Posterior cingulate gyrus (tissue), 11 donors: ENCODE measurements at regions not wholly inside any gene's neighbourhood (a gene's known extent, or its start where the extent isn't known, plus 50 kb on each side); places are given as distances from the start of the nearest gene placed in this dataset.
A peak's percentile ranks its signal among the peaks of the same experiment; 100 is the strongest.
"Not testable (repeated sequence)": the region's sequence is repeated elsewhere in the genome, so short reads cannot be mapped to it uniquely, and the experiment has no call there.

Source experiments
- DNase-seq, 10 donors: peaks; one replicate each; pipeline versions ENCODE4 v3.0.0 to v3.0.0-alpha.2; 2020 to 2021; ENCODE audit warnings: mixed read lengths in 3 of 10
- intact Hi-C: fragments of 100-400 bp; cut with DNase I; formaldehyde crosslinking; loops from one replicate; pipeline ENCODE4 v1.15.1; 2023

DNA sequence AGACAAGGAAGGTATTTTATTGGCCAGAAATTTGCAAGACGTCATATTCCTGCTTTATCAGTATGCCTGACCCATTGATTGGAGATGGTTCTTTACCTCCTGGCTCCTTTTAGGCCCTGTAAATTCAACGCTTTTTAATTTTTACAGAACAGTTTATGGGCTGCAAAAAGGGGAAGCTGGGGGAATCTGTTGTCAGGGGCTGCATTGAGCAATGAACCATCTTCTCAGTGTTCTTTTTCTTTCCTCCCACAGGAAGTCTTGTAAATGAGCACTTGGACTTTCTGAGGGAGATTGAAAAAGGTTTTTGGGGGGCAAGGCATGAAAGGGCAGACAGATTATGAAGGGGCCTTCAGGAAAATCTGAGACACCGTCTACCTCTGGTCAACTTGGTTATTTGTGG, 503.6 kb upstream of the TNP1 start:
- no peak for DNase-seq
- intact Hi-C loops: no loop called here

DNA sequence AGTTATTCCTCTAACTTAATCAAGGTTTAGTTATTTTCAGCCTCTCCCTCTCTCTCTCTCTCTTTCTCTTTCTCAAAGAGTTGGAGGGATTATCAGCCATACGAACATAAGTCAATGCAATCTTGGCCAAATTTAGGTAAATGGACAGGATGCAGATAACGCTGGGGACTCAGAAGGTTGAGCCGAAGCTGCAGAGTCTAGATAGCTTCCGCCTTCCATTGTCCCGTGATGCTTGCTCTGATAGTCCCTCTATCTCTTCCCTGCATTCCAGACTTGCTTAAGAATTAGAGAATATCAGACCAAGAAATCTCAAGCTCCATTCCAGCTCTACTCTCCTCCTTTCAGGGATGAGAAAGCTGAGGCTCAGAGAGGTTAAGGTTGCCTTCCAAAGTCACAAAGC, 502.8 kb upstream of the TNP1 start:
- intact Hi-C loops: no loop called here
- DNase-seq: no peak

DNA sequence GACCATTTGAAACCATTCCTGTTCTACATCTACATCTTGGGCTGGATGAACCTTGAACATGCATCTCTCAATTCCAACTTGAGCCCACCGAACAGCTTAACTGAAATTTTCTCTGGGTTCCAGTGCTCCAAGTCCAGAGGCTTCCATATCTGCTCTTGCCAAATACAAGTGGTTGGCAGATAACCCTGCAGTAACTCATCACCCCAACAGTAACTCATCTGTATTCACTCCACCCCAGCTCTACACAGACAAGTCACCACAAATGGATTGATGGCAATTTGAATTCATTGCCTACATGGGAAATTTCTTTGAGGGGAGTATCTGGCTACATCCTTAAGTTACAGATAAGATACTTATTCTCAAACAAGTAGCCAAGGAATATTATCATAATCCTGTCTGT, 502.4 kb upstream of the TNP1 start:
- intact Hi-C loops: no loop called here

DNA sequence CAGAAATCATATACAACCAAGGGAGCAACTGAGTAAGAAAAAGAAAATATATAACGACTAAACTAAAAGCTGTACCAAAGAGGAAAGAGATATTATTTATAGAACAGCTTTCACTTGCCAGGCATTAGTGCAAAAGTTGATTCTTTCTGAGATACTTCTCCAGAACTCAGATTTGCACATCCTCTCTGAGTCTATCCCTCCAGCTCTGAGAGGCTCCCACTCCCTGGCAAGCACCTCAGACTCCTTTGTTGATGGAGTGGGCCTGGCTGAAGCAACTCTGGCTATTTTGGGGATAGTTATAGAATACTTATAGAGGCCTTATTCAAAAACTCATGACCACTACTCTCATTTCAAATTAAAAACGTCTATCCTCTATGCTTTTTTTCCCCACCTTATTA, 501.6 kb upstream of the TNP1 start:
- intact Hi-C loops: no loop called here
- no peak for DNase-seq

More for the DNA sequence above, 502.4 kb upstream of the TNP1 start:
- DNase-seq: no peak

DNA sequence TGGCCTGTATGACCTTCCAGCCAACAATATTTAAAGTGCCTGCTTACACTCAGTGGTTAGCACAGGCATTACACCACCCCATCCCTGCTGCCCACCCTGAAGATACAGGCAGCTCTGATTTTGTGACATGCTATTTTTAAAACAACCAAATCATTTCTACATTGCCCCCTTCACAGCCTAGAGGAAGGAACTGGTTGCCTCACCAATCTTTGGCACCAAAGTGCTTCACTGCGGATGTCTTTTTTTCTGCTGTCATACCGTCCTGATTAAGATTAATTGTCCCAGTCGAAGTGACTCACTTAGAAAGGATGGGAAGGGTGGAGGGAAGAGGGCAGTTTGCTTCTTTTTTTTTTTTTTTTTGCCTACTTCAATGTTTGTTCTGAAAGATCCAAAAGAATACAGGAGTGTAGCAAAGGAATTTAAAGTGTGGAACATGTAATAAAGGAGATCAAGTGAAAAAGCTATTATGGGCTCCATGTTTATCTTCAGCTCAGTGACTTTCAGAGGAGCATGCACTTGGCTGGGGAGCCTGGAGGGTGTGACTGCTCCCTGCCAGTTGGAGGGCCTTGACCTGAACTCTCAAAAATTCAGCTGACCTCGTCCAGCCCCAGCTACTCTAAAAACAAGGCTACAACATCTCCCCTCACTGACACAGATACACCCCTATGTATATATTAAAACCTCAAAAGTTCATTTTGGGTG, 501.1 kb upstream of the TNP1 start:
- no peak for DNase-seq
- intact Hi-C loops: no loop called here

DNA sequence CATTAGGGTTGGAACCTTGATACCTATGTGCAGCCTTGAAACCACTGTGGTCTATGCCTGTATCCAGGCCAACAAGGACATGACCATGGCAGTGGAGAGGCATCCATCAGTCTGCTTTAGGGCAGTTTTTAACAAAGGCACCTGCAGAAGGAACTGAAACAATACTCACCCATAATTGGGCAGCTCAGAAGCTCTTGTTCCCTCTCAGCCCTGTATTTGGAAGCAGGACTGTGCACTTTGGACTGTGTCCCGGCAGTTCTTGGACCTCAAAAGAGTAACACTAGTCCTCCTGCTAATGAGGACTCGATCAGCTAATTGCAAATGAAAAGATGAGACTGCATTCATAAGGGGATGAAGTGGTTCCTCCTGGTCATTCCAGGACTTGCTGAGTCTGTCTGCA, 500.2 kb upstream of the TNP1 start:
- DNase-seq: no peak
- intact Hi-C loops: no loop called here

DNA sequence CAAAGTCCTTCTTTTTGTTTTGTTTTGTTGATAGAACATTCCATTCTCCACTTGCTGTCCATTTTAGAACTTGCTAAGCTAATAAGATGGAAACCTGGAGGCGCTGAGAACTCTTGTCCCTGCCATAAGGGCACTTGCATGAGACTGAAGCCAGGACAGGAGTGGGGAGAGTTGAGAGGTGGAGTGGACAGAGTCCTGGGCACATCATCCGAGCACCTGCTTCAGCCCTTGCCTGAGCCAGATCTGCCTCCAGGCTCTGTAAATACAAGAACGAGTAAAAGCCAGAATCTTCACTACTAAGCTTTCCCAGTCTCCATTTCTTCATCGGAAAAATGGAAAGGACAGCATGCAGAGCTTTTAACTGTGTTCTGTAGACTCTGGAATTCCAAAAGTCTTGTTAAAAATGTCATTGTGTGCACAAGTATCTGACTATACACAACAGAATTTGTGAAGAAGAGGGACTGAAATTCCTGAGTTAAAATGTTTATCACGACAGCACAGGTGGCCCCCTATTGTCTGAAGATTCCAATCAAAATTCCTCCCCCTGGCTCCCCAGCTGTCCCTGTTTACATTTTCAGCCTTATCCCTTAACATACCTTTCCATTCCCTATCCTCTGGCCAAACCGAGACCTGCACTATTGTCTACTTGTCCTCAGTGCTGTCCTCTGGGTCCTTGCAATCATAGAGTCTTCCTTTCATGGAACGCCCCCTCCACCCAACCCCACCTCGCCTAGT, 498.2 kb upstream of the TNP1 start:
- DNase-seq: no peak
- intact Hi-C loops: no loop called here

DNA sequence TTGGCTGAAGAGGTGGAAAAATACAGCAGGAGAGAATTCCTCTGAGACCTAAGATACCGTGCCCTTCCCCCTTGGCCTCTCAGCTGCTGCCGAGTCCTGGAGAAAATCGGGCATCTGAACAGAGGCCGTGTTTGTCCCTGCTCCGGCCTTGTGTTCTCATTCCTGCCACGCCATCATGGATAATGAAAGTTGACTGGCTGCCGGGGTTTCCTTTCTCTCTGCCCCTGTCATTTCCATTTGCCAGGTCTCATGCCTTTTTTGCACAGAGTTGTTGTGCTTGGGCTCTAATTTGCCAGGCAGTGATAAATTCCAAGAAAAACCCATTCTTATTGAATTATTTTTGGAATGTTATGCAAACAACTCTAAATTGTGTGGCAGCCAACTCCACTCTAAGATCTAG, 496.9 kb upstream of the TNP1 start:
- DNase-seq: peak; percentile 18 to 85 (median 44)
- intact Hi-C loops: no loop called here

DNA sequence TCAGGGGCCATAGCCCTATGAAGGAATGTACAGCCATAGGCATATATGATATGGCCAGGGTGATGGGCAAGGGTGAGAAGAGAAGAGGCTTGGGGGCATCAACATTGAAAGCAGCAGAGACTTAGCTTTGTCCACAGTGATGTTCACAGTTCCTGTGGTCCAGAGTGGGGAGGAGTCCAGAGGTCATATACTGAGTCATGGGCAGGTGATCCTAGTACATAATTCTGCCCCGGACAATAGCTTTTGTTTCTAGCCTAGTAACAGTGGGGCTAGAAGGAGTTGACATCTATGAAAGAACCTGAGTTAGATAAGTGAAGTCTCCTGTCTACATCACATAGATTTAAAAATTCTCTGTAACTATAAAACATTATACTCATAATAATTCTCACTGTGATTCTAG, 496.3 kb upstream of the TNP1 start:
- DNase-seq: no peak
- intact Hi-C loops: no loop called here

DNA sequence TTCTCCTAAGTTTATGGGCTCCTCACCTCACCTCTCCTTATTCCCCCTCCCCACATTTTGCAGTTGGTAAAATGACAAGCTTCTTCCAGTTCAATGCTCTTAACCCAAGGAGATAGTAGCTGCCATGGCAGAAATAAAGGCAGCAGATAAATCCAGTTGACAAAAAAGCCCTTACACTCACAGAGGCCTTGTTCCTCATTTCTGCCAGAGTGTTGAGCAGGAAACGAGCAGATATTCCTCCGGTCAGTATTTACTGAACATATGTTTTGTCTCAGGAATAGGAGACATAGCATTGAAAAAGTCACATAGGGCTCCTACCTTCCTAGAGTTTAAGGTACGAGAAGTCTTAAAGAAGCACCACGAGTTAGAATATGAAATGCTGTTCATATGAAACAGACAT, 493.7 kb upstream of the TNP1 start:
- intact Hi-C loops: no loop called here
- DNase-seq: no peak

DNA sequence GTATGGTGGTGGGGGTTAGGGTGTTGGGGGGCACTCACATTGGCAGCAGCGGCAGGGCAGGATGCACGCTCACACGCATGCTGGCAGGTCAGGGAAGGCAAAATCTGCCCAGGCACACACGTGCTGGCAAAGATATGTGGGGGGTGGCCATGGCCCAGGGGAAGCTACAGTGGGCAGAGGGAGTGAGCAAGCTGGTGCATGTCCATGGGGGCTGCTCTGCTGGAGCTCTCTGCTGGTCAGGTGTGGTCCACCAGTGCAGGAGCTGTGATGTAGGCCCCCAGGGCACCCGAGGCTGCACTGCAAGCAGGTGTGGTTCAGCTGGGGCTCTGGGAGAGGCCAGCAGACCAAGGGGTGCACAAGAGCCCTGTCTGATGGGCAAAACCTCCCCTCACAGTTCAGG, 491.5 kb upstream of the TNP1 start:
- intact Hi-C loops: no loop called here
- no peak for DNase-seq

DNA sequence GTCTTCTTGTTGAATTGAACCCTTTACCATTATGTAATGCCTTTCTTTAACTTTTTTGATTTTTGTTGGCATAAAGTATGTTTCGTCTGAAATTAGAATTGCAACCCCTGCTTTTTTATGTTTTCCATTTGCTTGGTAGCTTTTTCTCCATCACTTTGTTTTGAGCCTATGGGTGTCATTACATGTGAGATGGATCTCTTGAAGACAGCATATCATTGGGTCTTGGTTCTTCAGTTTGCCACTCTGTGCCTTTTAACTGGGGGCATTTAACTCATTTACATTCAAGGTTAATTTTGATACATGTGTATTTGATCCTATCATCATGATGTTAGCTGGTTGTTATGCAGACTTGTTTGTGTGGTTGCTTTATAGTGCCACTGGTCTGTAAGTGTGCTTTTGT, 489.4 kb upstream of the TNP1 start:
- intact Hi-C loops: no loop called here

DNA sequence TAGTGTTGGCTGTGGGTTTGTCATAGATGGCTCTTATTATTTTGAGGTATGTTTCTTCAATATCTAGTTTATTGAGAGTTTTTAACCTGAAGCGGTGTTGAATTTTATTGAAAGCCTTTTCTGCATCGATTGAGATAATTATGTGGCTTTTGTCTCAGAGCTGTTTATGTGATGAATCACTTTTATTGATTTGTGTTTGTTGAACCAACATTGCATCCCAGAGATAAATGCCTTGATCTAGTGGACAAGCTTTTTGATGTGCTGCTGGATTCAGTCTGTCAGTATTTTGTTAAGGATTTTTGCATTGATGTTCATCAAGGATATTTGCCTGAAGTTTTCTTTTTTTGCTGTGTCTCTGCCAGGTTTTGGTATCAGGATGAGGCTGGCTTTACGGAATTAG, 487.8 kb upstream of the TNP1 start:
- DNase-seq, intact Hi-C loops: not testable (repeated sequence)

More for the DNA sequence above, 489.4 kb upstream of the TNP1 start:
- no peak for DNase-seq

DNA sequence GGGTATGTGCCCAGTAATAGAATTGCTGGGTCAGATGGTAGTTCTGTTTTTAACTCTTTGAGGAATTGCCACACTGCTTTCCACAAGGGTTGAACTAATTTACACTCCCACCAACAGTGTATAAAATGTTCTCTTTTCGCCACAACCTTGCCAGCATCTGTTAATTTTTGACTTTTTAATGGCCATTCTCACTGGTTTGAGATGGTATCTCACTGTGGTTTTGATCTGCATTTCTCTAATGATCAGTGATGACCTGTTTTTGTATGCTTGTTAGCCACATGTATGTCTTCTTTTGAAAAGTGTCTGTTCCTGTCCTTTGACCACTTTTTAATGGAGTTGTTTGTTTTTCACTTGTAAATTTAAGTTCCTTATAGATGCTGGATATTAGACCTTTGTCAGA, 486.2 kb upstream of the TNP1 start:
- intact Hi-C loops, DNase-seq: not testable (repeated sequence)

DNA sequence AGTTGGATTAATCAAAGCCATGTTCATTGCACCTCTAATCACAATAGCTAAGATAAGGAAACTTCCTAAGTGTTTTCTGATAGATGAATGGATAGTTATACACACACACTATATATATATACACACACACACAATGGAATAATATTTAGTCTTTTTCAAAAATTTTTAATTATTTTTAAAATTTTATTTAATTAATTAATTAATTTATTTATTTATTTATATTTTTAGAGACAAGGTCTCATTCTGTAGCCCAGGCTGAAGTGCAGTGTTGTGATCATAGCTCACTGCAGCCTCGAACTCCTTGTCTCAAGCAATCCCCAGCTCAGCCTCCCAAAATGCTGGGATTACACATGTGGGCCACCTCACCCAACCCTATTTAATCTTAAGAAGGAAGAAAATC, 481.0 kb upstream of the TNP1 start:
- DNase-seq: no peak
- intact Hi-C loops: no loop called here

DNA sequence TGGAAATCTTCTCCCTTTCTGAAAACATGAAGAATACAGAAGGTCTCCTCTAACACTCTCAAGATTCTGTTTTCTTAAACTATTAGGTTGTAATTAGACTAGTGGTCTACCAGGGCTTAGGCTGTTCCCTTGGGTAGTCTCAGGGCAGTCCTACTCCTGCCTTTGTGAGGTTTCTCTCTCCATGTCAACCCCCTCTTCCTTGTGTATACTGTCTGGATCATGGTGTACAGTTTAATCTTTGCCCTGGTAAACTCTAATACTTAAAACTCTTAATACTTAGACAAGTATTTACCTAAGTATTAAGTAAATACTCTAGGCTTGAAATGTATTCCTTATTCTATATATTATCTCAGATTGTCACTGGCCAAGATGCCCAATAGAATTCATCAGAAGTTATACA, 480.3 kb upstream of the TNP1 start:
- no peak for DNase-seq
- intact Hi-C loops: no loop called here

DNA sequence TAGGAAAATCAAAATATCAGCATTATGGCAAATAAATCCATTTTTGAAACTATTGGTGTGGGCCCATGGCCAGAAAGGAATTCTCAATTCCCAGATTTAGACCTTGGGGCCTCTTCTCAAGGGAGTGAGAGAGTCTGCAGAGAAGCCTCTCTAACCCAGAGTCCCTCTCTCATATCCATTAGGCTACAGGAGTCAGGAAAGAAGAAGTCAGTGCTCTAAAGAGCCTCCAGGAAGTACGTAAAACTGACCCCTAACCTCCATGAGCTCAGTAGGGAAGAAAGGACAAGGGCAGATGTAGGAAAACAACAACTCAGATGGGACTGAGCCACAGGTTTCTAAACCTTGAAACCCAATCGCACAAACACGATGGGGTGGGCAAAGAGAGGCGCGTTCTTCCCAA, 479.9 kb upstream of the TNP1 start:
- intact Hi-C loops: no loop called here
- no peak for DNase-seq

DNA sequence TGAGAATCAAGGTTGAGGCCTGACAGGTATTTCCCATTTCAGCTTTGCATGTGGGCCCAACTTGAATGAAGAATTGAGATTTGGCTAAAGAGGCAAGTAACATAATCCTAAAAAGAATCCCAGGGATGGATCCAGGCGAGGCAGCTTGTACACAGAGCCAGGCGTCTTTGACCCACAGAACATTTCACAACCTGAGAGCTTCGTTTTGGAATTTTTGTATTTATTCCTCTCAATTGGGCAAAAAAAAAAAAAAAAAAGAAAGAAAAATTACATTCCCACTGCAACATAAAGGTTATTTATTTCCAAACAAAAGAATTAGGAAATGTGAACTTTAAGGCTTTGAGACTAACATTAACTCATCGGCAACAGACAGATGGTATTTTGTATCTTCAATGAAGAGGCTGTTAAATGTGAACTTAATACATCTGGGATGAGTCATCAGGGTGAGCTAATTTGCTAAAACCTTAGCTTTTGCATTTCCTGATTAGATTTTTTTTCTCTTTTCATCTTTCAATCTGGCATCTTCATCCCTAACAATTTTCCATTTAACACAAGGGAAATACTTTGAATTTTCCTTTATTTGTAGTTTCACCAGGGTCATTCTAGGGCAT, 478.5 kb upstream of the TNP1 start:
- DNase-seq: no peak
- intact Hi-C loops: no loop called here

DNA sequence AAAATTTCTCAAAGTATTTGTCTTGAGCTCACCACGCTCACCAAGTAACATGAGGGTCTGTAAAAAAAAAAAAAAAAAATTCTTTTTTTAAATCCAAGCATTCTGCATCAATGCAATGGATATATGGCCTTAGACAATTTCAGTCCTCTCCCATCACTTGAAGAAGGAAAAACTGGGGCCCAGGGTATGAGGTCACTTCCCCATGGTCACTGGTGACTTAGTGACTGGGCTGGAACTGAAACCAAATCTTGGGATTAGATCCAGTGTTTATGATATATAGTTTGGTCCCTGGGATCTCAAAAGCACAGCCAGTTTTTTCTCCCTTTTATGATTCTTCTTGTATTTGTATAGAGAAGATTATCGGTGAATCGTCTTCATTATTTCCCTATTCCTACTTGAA, 477.9 kb upstream of the TNP1 start:
- intact Hi-C loops: no loop called here
- no peak for DNase-seq

DNA sequence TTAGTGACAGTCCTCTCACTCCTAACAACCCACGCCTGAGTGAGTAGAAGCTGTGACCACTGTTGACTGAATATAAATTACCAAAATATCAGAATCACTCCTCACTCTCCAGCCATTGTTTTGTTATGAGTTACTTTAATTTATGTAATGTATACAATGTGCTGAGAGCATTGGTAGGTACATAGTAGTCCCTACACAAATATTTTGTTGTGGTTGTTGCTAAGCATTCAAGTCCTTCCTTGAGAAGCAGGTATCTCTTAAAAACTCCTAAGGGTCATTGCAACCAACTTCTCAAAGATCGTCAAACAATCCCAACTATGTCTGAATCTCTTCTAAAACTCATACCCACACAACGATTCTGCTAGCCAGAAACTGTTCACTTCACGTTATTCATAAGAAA, 476.8 kb upstream of the TNP1 start:
- intact Hi-C loops: no loop called here
- no peak for DNase-seq

DNA sequence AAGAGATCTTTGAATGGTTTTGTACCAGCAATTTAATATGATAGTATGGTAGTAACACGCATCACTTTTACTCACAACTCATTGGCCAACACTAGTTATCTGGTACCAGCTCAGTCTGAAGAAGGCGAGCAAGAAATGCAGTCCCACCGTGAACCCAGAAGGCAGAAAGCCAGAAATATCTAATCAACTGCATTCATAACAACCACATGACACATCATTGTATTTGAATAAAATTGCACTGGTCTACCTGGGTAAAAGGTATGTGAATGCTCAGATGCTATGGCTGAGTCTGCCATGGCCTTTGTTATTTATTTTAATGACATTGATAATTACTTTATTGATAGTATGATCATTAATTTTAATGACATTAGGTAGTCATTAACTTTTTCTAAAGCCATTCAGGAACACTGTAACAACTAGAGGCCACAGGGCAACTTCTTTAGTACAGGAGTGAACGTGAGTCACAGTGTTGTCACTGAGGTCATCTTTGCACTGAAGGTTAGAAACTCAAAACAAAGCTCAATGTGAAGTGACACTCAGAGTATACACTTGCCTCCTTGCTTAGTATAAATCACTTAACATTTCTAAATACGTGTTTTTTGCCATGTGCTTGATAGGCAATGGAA, 475.6 kb upstream of the TNP1 start:
- DNase-seq: no peak
- intact Hi-C loops: no loop called here

DNA sequence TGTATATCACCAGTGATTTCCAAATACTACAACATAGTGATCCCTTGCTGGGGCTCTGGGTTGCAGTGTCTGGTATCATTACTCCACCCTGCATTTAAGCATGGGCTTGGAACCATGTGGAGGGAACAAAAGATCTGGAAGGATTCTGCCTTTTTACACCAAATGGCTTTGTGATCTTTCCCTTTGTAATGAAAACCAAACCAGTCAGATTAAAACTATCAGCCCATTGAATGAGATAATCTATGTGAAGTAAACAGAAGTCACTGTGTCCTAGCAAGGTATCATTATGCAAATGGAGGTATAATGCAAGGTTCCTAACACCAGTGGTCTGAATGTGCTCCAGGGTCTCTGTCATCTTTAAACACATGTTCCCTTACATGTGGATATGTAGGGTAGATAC, 474.7 kb upstream of the TNP1 start:
- intact Hi-C loops: no loop called here
- no peak for DNase-seq
